SK-N-MC (cell line): ENCODE measurements at regions not wholly inside any gene's neighbourhood (a gene's known extent, or its start where the extent isn't known, plus 50 kb on each side); places are given as distances from the start of the nearest gene placed in this dataset.
"Not testable (repeated sequence)": the region's sequence is repeated elsewhere in the genome, so short reads cannot be mapped to it uniquely, and the experiment has no call there.

Experiments
- EZH2 ChIP-seq: fragments of 200-600 bp; sonication (generic); IDR thresholded peaks from one replicate; pipeline ENCODE4 v1.6.1; 2017; ENCODE audit warnings: antibody characterized with exemption
- POLR2AphosphoS5 ChIP-seq: IDR thresholded peaks from 2 replicates; pipeline ENCODE4 v1.6.1; 2012; ENCODE audit warnings: mild to moderate bottlenecking, low read depth, low read length, borderline replicate concordance

DNA sequence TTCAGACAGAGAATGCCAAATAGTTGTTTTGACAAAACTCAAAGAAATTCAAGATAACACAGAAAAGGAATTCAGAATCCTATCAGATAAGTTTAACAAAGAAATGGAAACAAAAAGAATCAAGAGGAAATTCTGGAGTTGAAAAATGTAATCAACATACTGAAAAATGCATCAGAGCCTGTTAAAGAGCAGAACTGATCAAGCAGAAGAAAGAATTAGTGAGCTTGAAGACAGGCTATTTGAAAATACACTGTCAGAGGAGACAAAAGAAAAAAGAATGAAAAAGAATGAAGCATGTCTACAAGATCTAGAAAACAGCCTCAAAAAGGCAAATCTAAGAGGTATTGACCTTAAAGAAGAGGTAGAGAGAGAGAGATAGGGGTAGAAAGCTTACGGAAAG, 77.7 kb upstream of the MAGI3 start:
- not testable (repeated sequence) for TF ChIP-seq POLR2AphosphoS5, EZH2
